HG03159 (cell line): ENCODE measurements at regions not wholly inside any gene's neighbourhood (a gene's known extent, or its start where the extent isn't known, plus 50 kb on each side); places are given as distances from the start of the nearest gene placed in this dataset.

Source experiments
- ATAC-seq: cut with Tn5 transposase; IDR thresholded peaks from one replicate; pipeline ENCODE4 v1.9.1; 2021; ENCODE audit warnings: mild to moderate bottlenecking, moderate library complexity; ENCODE audit not compliant: unreplicated experiment

- no peak for ATAC-seq
These were observed 195.6 kb upstream of the PFKP start for GRCh38 chr10:2871673-2872219.

- no peak for ATAC-seq
These were observed 196.7 kb upstream of the PFKP start for GRCh38 chr10:2870654-2871053.

GRCh38 chr10:2867788-2868299, 199.5 kb upstream of the PFKP start:
- no peak for ATAC-seq

DNA sequence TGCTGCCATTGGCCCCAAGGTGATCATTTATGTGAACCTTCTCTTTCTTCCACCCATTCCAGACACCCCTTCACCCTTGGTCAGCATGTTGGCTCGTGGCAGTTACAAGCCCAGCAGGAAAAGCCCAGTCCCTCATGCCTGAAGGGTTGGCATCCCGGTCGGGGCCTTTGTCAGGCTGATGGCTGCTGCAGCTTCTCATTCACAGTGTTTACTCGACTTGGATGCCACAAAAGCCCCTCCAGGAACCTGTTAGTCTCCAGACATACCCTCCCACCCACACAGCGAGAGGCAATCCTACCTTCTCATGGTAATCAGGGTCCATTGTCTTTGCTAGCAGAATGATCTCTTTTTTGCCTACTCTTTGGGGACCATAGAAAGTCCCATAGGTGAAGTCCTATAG, 200.8 kb upstream of the PFKP start:
- no peak for ATAC-seq

GRCh38 chr10:2861632-2862210, 205.6 kb upstream of the PFKP start:
- ATAC-seq: no peak

- no peak for ATAC-seq
These were observed 208.9 kb upstream of the PFKP start for GRCh38 chr10:2858452-2858851.

- no peak for ATAC-seq
These were observed 210.8 kb upstream of the PFKP start for GRCh38 chr10:2856598-2856997.

- ATAC-seq: no peak
These were observed 214.6 kb upstream of the PFKP start for GRCh38 chr10:2852574-2853323.

DNA sequence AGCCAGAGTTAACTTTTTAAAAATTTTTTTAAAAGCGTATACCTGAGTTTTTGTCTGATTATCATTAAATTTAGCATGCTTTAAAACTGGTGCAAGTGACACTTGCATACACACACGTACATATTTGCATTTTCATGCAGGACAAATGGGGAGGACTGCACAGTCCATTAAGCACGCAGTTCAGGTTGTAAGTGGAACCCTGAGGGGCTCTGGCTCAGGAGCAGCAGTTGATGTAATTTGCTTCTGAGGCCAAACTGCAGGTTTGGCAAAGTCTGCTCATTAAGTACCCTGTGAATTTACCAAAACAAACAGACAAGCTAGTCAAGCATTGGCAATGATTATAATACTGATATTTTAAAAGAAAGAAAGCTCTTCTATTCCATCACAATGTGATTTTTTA, 215.8 kb upstream of the PFKP start:
- ATAC-seq: no peak

DNA sequence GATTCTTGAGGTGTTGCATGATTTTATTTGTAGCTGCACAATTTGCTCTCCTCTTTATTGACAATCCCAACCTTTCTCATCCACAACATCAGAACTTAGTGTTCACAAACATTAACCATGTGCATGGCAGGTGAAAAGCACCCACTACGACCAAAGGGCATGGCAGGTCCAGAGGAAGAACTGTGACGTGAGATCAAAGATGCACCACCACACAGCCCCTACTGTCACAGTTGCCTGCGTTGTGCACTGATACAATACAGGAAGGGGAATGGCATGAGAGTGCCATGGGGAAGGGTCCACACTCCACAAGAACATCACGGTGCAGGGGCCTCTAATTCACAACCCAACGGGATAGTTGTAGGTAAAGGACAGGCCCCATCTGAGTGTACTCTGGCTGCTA, 217.1 kb upstream of the PFKP start:
- ATAC-seq: no peak

- no peak for ATAC-seq
These were observed 222.4 kb upstream of the PFKP start for GRCh38 chr10:2844925-2845324.

DNA sequence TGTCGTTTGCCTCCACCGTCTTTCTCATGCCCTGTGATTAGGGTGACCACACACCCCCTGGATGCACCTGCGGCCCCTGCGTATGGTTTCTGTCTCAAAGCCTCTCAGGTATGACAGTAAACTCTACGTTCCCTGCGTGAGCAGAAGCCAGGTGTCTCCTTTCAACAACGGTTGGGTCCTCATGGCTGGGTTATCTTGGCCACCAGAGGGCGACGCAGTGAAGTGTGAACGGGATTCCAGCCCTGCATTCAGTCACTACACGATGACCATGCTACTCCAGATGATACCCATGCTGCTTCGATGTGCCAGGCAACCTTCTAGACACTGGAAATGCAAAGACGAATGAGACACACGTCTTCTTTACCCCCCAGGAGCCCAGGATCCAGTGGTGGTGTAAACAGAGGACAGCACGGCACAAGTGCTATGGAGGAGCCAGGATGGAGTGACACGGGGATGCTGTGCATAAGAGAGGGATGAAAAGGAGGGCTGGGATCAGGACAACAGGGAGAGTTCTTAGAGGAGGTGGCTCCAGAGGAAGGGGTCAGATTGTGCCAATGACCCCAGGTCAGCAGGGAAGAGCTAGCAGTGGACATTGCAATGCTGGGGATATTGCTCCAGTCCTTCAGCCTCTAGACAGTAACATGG, 228.1 kb upstream of the PFKP start:
- peak; percentile 63 for ATAC-seq

GRCh38 chr10:2837674-2838073, 229.7 kb upstream of the PFKP start:
- no peak for ATAC-seq

DNA sequence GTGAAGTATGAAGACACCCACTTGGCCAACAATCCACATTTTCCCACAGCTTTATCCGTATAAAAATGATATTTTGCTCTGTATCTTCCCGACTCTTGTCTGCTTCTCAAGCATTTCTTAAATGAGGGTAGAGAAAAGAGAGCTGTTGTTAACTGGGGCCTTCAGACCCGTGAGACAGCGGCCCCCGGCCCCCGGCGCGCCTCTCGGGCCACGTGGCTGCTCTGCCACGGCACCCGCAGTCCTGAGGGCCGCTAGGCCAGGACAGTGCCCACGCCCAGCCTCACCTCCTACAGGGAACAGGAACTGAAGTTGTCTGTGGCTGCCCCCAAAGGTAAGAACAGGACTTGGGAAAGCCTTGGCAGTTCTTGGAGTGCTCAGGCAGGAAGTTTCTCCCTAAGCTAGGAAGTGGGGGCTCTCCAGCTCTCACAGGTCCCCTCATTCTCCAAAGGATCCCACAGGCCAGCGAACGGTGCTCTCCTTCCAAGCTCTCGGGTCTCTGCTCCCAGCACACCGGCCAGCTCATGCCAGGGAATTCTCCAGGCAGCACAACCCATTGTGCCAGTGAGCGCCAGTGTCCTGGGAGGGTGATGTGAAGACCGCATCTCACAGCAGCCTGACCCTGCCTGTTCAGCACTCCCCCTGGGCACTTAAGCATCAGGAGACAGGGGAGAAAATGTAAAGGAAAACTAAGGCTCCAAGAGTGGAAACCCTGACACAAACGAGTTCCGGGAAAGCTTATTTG, 230.3 kb upstream of the PFKP start:
- ATAC-seq: no peak

- no peak for ATAC-seq
These were observed 233.1 kb upstream of the PFKP start for GRCh38 chr10:2834214-2834613.

DNA sequence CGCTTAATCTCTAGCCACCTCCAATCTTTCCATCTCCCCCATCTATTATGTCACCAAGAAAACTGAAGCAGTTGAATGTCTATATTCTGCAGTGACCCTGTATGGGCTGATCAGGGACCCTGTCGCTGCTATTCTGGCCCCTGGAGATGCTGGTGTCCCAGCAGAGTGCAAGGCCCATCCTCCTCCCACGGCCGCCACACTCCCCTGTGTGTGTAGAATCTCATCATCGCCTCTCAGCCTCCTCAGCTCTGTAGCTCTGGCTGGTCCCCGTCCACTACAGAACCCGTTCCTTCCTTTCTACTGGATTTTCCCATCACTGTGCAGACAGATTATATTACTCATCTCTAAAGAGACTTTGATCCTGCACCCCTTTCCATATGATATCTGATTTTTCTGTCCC, 235.8 kb upstream of the PFKP start:
- no peak for ATAC-seq

DNA sequence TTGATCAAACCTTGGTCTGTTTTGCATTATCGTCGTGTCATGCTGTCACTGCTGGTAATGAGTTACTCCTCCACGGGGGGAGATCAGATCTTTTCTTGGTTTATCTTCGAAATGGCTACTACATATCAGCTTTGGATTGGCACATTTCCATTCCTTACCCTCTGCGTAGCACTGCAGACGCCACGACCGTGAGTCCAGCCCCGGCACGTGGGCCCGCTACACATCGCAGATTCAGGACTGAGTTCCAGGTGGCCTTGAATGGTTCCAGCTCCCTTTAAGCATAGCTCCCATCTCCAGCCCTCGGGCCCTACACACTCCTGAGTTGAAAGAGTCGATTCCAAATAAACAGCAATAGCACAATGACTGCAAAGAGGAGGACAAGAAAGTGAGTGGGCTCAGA, 238.6 kb upstream of the PFKP start:
- no peak for ATAC-seq

GRCh38 chr10:2826675-2827074, 240.7 kb upstream of the PFKP start:
- ATAC-seq: no peak

DNA sequence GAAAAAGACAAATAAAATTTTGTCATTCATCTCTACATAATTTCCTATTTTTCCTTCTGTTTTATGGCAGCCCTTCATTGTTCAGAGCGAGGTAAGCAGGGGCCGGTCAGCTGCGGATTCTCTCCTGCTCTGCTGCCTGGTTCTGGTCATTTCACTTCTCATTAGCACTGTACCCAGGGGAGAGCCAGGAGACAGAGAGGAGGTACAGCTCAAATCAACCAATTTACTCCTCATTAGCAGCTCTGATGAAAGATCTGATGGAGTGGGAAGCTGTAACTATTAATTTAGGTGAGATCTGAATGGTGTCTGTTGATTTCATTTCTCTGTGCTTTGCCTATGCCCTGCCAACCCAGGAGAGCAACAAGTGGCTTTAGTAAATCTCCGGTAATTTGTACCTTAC, 241.5 kb upstream of the PFKP start:
- ATAC-seq: no peak

- ATAC-seq: no peak
These were observed 249.3 kb upstream of the PFKP start for GRCh38 chr10:2817940-2818636.

DNA sequence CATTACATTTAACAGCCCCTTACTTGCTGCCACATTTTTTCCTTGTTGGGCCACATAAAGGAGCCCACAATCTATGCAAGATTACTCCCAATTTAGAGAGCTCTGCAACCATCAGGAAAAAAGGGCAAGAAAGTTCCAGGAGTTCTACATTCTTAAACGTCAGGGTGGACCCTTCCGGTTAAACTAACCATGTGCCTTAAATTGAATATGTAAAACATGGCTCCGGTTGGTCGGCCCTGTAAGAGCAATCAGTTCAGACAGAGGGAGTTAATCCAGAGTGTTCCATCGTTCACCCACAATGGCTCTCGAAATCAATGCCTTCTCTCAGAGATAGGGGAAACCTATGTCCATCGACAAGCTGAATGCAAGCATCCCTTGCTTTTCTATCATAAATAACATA, 253.7 kb upstream of the PFKP start:
- ATAC-seq: no peak
